HepG2 (cell line): ENCODE measurements at regions not wholly inside any gene's neighbourhood (a gene's known extent, or its start where the extent isn't known, plus 50 kb on each side); places are given as distances from the start of the nearest gene placed in this dataset.
A peak's percentile ranks its signal among the peaks of the same experiment; 100 is the strongest.

Experiments used
- ATAC-seq: fragments of 200-7000 bp; cut with Tn5 transposase; 3 replicates; pipeline ENCODE4 v1.9.1; 2020; ENCODE audit warnings: mild to moderate bottlenecking, moderate library complexity
- BruUV-seq: library from RNA; stranded (reverse); fragments of 400-500 nt; replicated peaks from 2 replicates; lab custom pipeline; 2021; lab: Mats Ljungman, UMichigan
- CTCF ChIA-PET: fragments of 300-600 bp; formaldehyde crosslinking; extraction: SDS; loops from one replicate; lab custom pipeline; 2021; ENCODE audit warnings: low total read pairs, inconsistent platforms, low intra/inter-chr PET ratio; lab: Yijun Ruan, JAX
- POLR2A ChIA-PET: fragments of 350-600 bp; sonication (Branson Sonifier 250); formaldehyde crosslinking; loops from one replicate; lab custom pipeline; 2020; ENCODE audit warnings: antibody characterized with exemption, inconsistent platforms; lab: Yijun Ruan, JAX
- DNase-seq: peaks from one replicate; pipeline ENCODE4 v3.0.0-alpha.2; 2015; ENCODE audit warnings: low spot score
- FAIRE-seq: peaks from 3 replicates; lab custom pipeline; 2011; peaks lifted over from hg19 to GRCh38; lab: Jason Lieb, UNC
- H2AFZ ChIP-seq: one replicate; pipeline ENCODE4 v1.6.1; 2011; ENCODE audit warnings: low read length, inconsistent platforms
- H3K27ac ChIP-seq: fragments of 300-600 bp; 3 replicates; pipeline ENCODE4 v1.8.0; 2011; ENCODE audit warnings: mixed run types, mild to moderate bottlenecking, mixed read lengths, low read length, inconsistent platforms; ENCODE audit not compliant: insufficient read depth; ENCODE audit errors: extremely low read length
- H3K27me3 ChIP-seq, 2 experiments: fragments of 200-600 bp in 1 of 2; 2 replicates in 1 of 2; 3 replicates in 1 of 2; pipeline versions ENCODE4 v1.6.0 to v1.8.0; 2011; ENCODE audit warnings: low read length in 2 of 2, mild to moderate bottlenecking in 2 of 2, moderate library complexity in 2 of 2, inconsistent platforms in 1 of 2; ENCODE audit not compliant: insufficient read depth in 2 of 2, control insufficient read depth in 1 of 2
- H3K36me3 ChIP-seq, 2 experiments: fragments of 200-600 bp in 1 of 2; replicated peaks in 1 of 2; 2 replicates in 1 of 2; 3 replicates in 1 of 2; pipeline versions ENCODE4 v1.5.1 to v1.8.0; 2011; ENCODE audit warnings: low read length in 2 of 2, inconsistent platforms in 1 of 2; ENCODE audit not compliant: insufficient read depth in 2 of 2, control insufficient read depth in 1 of 2
- H3K4me1 ChIP-seq: 2 replicates; pipeline ENCODE4 v1.5.1; 2012; ENCODE audit warnings: low read length, inconsistent platforms; ENCODE audit not compliant: insufficient read depth
- H3K4me2 ChIP-seq: 2 replicates; pipeline ENCODE4 v1.6.0; 2011; ENCODE audit warnings: low read depth, low read length, inconsistent platforms
- H3K4me3 ChIP-seq, 3 experiments: fragments of 200-600 bp in 1 of 3; sonication (generic), shearing (Covaris generic) in 1 of 3; replicated peaks in 1 of 3; 2 replicates each; pipeline ENCODE4 v1.5.1; 2011 to 2016; ENCODE audit warnings: low read length in 3 of 3, inconsistent platforms in 2 of 3, low read depth in 2 of 3, mild to moderate bottlenecking in 2 of 3, control low read depth in 1 of 3, mixed read lengths in 1 of 3; ENCODE audit not compliant: insufficient read depth in 1 of 3
- H3K79me2 ChIP-seq: one replicate; pipeline ENCODE4 v1.6.1; 2011; ENCODE audit warnings: low read length, inconsistent platforms; ENCODE audit not compliant: insufficient read depth
- H3K9ac ChIP-seq: 2 replicates; pipeline ENCODE4 v1.6.0; 2011; ENCODE audit warnings: mild to moderate bottlenecking, low read depth, low read length, inconsistent platforms; ENCODE audit not compliant: insufficient read depth
- H3K9me3 ChIP-seq: 2 replicates; pipeline ENCODE4 v1.5.1; 2012; ENCODE audit warnings: mild to moderate bottlenecking, low read length
- H4K20me1 ChIP-seq: 2 replicates; pipeline ENCODE4 v1.6.0; 2011; ENCODE audit warnings: inconsistent platforms, mild to moderate bottlenecking, low read length, moderate library complexity; ENCODE audit not compliant: insufficient read depth
- ARNT2 ChIP-seq: sonication (generic); formaldehyde crosslinking; IDR thresholded peaks from 2 replicates; pipeline ENCODE4 v1.8.0; 2022; ENCODE audit warnings: mild to moderate bottlenecking, low read depth, missing genetic modification reagents, moderate library complexity
- ATF7 ChIP-seq, 2 experiments: fragments of 450-650 bp in 1 of 2; sonication (generic) in 1 of 2; formaldehyde crosslinking in 1 of 2; IDR thresholded peaks; 2 replicates each; pipeline versions ENCODE4 v1.4.0 to v1.6.1; 2016 to 2020; ENCODE audit warnings: antibody characterized with exemption in 1 of 2, mild to moderate bottlenecking in 1 of 2, missing genetic modification reagents in 1 of 2
- ETV6 ChIP-seq: sonication (generic); formaldehyde crosslinking; conservative IDR thresholded peaks from 2 replicates; pipeline ENCODE4 v1.4.0; 2020; ENCODE audit warnings: missing genetic modification reagents
- FOXK1 ChIP-seq: sonication (generic); formaldehyde crosslinking; IDR thresholded peaks from 2 replicates; pipeline ENCODE4 v1.4.0; 2020; ENCODE audit warnings: low read depth, missing genetic modification reagents, borderline replicate concordance
- HIVEP1 ChIP-seq: sonication (generic); formaldehyde crosslinking; IDR thresholded peaks from 2 replicates; pipeline ENCODE4 v1.4.0; 2020; ENCODE audit warnings: mild to moderate bottlenecking, missing genetic modification reagents
- NFE2L2 ChIP-seq: fragments of 150-350 bp; IDR thresholded peaks from 2 replicates; pipeline ENCODE4 v1.6.1; 2014; ENCODE audit warnings: low read length
- NPAS2 ChIP-seq: sonication (generic); formaldehyde crosslinking; IDR thresholded peaks from 2 replicates; pipeline ENCODE4 v1.8.0; 2022; ENCODE audit warnings: mild to moderate bottlenecking, missing genetic modification reagents, borderline replicate concordance
- ZNF160 ChIP-seq: sonication (generic); formaldehyde crosslinking; IDR thresholded peaks from 2 replicates; pipeline ENCODE4 v1.8.0; 2022; ENCODE audit warnings: mild to moderate bottlenecking, inconsistent platforms, missing genetic modification reagents
- ZNF33B ChIP-seq: sonication (generic); formaldehyde crosslinking; IDR thresholded peaks from 2 replicates; pipeline ENCODE4 v1.5.1; 2020; ENCODE audit warnings: mild to moderate bottlenecking, missing genetic modification reagents
- ZSCAN31 ChIP-seq: sonication (generic); formaldehyde crosslinking; IDR thresholded peaks from 2 replicates; pipeline ENCODE4 v1.5.0; 2020; ENCODE audit warnings: low read depth, mild to moderate bottlenecking, missing genetic modification reagents
- in situ Hi-C: cut with HindIII; loops from 2 replicates; pipeline ENCODE4 v1.10.0; 2017; ENCODE audit warnings: low pct_unique_long_range_greater_than_20kb; ENCODE audit not compliant: extremely low pct_ligation_motif_present
- intact Hi-C: fragments of 100-400 bp; cut with micrococcal nuclease; formaldehyde crosslinking; loops from one replicate; pipeline ENCODE4 v1.10.0; 2022; ENCODE audit not compliant: unreplicated experiment
- TF ChIP-seq, protein P1 (sequence below): IDR thresholded peaks from 2 replicates; pipeline ENCODE4 v1.6.1; 2016
- TF ChIP-seq, protein P2 (sequence below): sonication (generic); formaldehyde crosslinking; IDR thresholded peaks from 2 replicates; pipeline ENCODE4 v1.4.0; 2020; ENCODE audit warnings: mild to moderate bottlenecking, missing genetic modification reagents
- TF ChIP-seq, protein P3 (sequence below): sonication (generic); formaldehyde crosslinking; IDR thresholded peaks from 2 replicates; pipeline ENCODE4 v1.4.0; 2020; ENCODE audit warnings: missing genetic modification reagents, borderline replicate concordance

DNA sequence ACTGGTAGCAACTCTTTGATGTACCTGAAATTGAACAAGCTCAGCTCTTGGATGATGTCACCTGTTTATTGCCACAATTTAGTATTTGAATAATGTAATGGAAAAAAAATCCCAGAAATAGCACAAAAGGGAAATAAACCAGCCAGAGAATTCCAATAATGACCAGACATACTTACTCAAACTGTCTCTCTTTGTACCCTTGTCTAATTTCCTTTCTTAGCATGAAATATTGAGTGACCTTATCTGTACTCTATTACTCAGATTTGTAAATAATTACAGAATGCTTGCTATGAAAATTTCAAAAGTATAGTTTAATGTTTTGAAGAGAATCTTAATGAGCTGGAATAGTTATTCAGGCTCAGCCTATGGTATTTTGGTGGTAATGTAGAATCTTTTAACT is 555.4 kb upstream of the SGO1 start:
- no peak for DNase-seq
- ATAC-seq: no peak
- H3K9ac ChIP-seq: no peak overlapping the region
- peaks cover 64% of the 10 kb centered on the region for H3K9me3 ChIP-seq
- no peak overlapping the region for H2AFZ ChIP-seq
- H3K4me3 ChIP-seq: no peak overlapping the region
- no peak for FAIRE-seq
- no peaks in the 10 kb centered on the region for H4K20me1 ChIP-seq
- H3K27ac ChIP-seq: no peak overlapping the region
- H3K4me2 ChIP-seq: no peak overlapping the region
- ChIA-PET CTCF (no interaction called here), POLR2A (no interaction called here)
- intact Hi-C loops (no loop called here), in situ Hi-C loops (no loop called here)
- TF ChIP-seq, protein P1, sequence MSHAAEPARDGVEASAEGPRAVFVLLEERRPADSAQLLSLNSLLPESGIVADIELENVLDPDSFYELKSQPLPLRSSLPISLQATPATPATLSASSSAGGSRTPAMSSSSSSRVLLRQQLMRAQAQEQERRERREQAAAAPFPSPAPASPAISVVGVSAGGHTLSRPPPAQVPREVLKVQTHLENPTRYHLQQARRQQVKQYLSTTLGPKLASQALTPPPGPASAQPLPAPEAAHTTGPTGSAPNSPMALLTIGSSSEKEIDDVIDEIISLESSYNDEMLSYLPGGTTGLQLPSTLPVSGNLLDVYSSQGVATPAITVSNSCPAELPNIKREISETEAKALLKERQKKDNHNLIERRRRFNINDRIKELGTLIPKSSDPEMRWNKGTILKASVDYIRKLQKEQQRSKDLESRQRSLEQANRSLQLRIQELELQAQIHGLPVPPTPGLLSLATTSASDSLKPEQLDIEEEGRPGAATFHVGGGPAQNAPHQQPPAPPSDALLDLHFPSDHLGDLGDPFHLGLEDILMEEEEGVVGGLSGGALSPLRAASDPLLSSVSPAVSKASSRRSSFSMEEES (CRISPR knock-in tag): no peak
- TF ChIP-seq ATF7 (IDR thresholded peaks at IDR 0.05) (0 out of 2 replicates have a peak, but pooled peaks have one; percentile 4), ATF7 (CRISPR knock-in tag; IDR thresholded peaks at IDR 0.05) (no peak)
- H3K4me1 ChIP-seq: no peaks in the 10 kb centered on the region
- H3K79me2 ChIP-seq: no peaks in the 10 kb centered on the region
- H3K36me3 ChIP-seq: no peaks in the 10 kb centered on the region
- H3K27me3 ChIP-seq: no peaks in the 10 kb centered on the region; a peak in 1 of 5 replicates
- BruUV-seq: no TSS peak

DNA sequence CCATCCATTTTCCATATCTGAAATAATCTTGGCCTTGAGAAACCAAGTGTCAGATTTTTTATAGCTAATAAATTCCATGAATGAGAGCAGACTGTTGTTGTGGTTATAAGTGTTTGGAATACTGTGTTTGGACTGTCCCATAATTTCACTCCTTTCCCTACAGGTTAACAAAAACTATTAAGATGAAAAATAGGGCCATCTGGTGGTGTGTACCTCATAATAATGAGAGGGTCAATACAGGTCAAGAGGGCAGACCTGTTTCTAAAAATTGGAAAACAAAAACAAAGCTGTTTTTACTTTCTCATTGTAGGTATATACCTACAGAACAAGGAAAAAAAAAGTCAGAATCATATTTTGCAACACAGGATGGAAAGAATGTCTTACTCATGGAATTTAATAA is 553.8 kb upstream of the SGO1 start:
- H3K9ac ChIP-seq: no peak overlapping the region
- no peak for DNase-seq
- H3K4me1 ChIP-seq: no peaks in the 10 kb centered on the region
- H3K9me3 ChIP-seq: peaks cover 78% of the 10 kb centered on the region
- no TSS peak for BruUV-seq
- H3K79me2 ChIP-seq: no peaks in the 10 kb centered on the region
- in situ Hi-C loops: no loop called here
- H4K20me1 ChIP-seq: no peaks in the 10 kb centered on the region
- no peak overlapping the region for H3K4me2 ChIP-seq
- CTCF ChIA-PET: no interaction called here
- H3K36me3 ChIP-seq: no peaks in the 10 kb centered on the region
- POLR2A ChIA-PET: no interaction called here
- ATAC-seq: no peak
- H3K27me3 ChIP-seq: no peaks in the 10 kb centered on the region; a peak in 1 of 5 replicates
- H3K27ac ChIP-seq: no peak overlapping the region
- FAIRE-seq: no peak
- intact Hi-C loops: no loop called here
- H3K4me3 ChIP-seq: no peak overlapping the region
- no peak overlapping the region for H2AFZ ChIP-seq
- no peak for TF ChIP-seq ZNF33B (CRISPR knock-in tag)
- TF ChIP-seq, protein P2, sequence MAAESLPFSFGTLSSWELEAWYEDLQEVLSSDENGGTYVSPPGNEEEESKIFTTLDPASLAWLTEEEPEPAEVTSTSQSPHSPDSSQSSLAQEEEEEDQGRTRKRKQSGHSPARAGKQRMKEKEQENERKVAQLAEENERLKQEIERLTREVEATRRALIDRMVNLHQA (CRISPR knock-in tag): no peak
- no peak for TF ChIP-seq ETV6
- TF ChIP-seq HIVEP1 (CRISPR knock-in tag): no peak
- TF ChIP-seq, protein P3, sequence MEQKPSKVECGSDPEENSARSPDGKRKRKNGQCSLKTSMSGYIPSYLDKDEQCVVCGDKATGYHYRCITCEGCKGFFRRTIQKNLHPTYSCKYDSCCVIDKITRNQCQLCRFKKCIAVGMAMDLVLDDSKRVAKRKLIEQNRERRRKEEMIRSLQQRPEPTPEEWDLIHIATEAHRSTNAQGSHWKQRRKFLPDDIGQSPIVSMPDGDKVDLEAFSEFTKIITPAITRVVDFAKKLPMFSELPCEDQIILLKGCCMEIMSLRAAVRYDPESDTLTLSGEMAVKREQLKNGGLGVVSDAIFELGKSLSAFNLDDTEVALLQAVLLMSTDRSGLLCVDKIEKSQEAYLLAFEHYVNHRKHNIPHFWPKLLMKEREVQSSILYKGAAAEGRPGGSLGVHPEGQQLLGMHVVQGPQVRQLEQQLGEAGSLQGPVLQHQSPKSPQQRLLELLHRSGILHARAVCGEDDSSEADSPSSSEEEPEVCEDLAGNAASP (CRISPR knock-in tag): no peak
- no peak for TF ChIP-seq NFE2L2
- TF ChIP-seq NPAS2 (CRISPR knock-in tag): no peak
- no peak for TF ChIP-seq ZSCAN31 (CRISPR knock-in tag)
- TF ChIP-seq, protein P1 (CRISPR knock-in tag): no peak
- TF ChIP-seq FOXK1 (CRISPR knock-in tag): no peak
- TF ChIP-seq ZNF160: no peak
- no peak for TF ChIP-seq ARNT2 (CRISPR knock-in tag)
